ENCODE measurements at regions not wholly inside any gene's neighbourhood (a gene's known extent, or its start where the extent isn't known, plus 50 kb on each side); places are given as distances from the start of the nearest gene placed in this dataset.

- H3K4me1 Mint-ChIP-seq = no peaks in the 10 kb centered on the region
- ChIA-PET POLR2A (ENCODE audit: partially characterized antibody) (no interaction called here), CTCF (ENCODE audit: partially characterized antibody) (no interaction called here)
- Histone ChIP-seq H3K27me3 (ENCODE audit: insufficient read depth, low read length) (no peaks in the 10 kb centered on the region), H3K4me1 (ENCODE audit: insufficient read depth, low read length) (no peaks in the 10 kb centered on the region), H3K36me3 (ENCODE audit: insufficient read depth, low read length) (no peaks in the 10 kb centered on the region), H3K27ac (ENCODE audit: low read depth, low read length) (no peak overlapping the region), H3K9me3 (ENCODE audit: control insufficient read depth in 1 of 2, low read length in 2 of 2) (no peaks in the 10 kb centered on the region), H3K4me3 (ENCODE audit: low read length in 2 of 2) (no peak overlapping the region)
- DNase-seq = no peak
- no peaks in the 10 kb centered on the region for H3K36me3 Mint-ChIP-seq
- no peak overlapping the region for H3K27ac Mint-ChIP-seq
- intact Hi-C loops (cut with micrococcal nuclease) = no loop called here
- peaks cover 0 to 5% (median 0%) of the 10 kb centered on the region in 8 donors for H3K9me3 Mint-ChIP-seq
- H3K27me3 Mint-ChIP-seq = no peaks in the 10 kb centered on the region
- H3K4me3 Mint-ChIP-seq = no peak overlapping the region
Measured at GRCh38 chr3:159667261-159667660, 321.4 kb upstream of the IL12A start.

- no peak for DNase-seq
- H3K4me1 Mint-ChIP-seq = no peaks in the 10 kb centered on the region
- CTCF ChIA-PET (ENCODE audit: partially characterized antibody) = no interaction called here
- Histone ChIP-seq H3K4me3 (ENCODE audit: low read length in 2 of 2) (no peak overlapping the region), H3K4me1 (ENCODE audit: insufficient read depth, low read length) (no peaks in the 10 kb centered on the region), H3K9me3 (ENCODE audit: control insufficient read depth in 1 of 2, low read length in 2 of 2) (no peaks in the 10 kb centered on the region), H3K27me3 (ENCODE audit: insufficient read depth, low read length) (no peaks in the 10 kb centered on the region), H3K36me3 (ENCODE audit: insufficient read depth, low read length) (no peaks in the 10 kb centered on the region), H3K27ac (ENCODE audit: low read depth, low read length) (no peak overlapping the region)
- no peaks in the 10 kb centered on the region for H3K36me3 Mint-ChIP-seq
- POLR2A ChIA-PET (ENCODE audit: partially characterized antibody) = no interaction called here
- no peak overlapping the region for H3K27ac Mint-ChIP-seq
- intact Hi-C loops (cut with micrococcal nuclease) = no loop called here
- no peaks in the 10 kb centered on the region for H3K27me3 Mint-ChIP-seq
- H3K4me3 Mint-ChIP-seq = no peak overlapping the region
- H3K9me3 Mint-ChIP-seq = peaks cover 0 to 4% (median 0%) of the 10 kb centered on the region in 8 donors
Measured at GRCh38 chr3:159668461-159668860, 320.2 kb upstream of the IL12A start.

- CTCF ChIA-PET (ENCODE audit: partially characterized antibody) = no interaction called here
- Histone ChIP-seq H3K4me3 (ENCODE audit: low read length in 2 of 2) (no peak overlapping the region), H3K36me3 (ENCODE audit: insufficient read depth, low read length) (no peaks in the 10 kb centered on the region), H3K27ac (ENCODE audit: low read depth, low read length) (no peak overlapping the region), H3K27me3 (ENCODE audit: insufficient read depth, low read length) (no peaks in the 10 kb centered on the region), H3K9me3 (ENCODE audit: control insufficient read depth in 1 of 2, low read length in 2 of 2) (no peaks in the 10 kb centered on the region), H3K4me1 (ENCODE audit: insufficient read depth, low read length) (no peaks in the 10 kb centered on the region)
- no peak for DNase-seq
- H3K4me3 Mint-ChIP-seq = no peak overlapping the region
- no peaks in the 10 kb centered on the region for H3K27me3 Mint-ChIP-seq
- H3K27ac Mint-ChIP-seq = no peak overlapping the region
- POLR2A ChIA-PET (ENCODE audit: partially characterized antibody) = no interaction called here
- intact Hi-C loops (cut with micrococcal nuclease) = no loop called here
- no peaks in the 10 kb centered on the region for H3K36me3 Mint-ChIP-seq
- no peaks in the 10 kb centered on the region for H3K4me1 Mint-ChIP-seq
- peaks cover 0 to 4% (median 0%) of the 10 kb centered on the region in 8 donors for H3K9me3 Mint-ChIP-seq
Measured at GRCh38 chr3:159668990-159669476, 319.6 kb upstream of the IL12A start.

- no peak overlapping the region for H3K4me3 Mint-ChIP-seq
- no peaks in the 10 kb centered on the region for H3K4me1 Mint-ChIP-seq
- no peaks in the 10 kb centered on the region for H3K27me3 Mint-ChIP-seq
- Histone ChIP-seq H3K27me3 (ENCODE audit: insufficient read depth, low read length) (no peaks in the 10 kb centered on the region), H3K27ac (ENCODE audit: low read depth, low read length) (no peak overlapping the region), H3K9me3 (ENCODE audit: control insufficient read depth in 1 of 2, low read length in 2 of 2) (no peaks in the 10 kb centered on the region), H3K4me3 (ENCODE audit: low read length in 2 of 2) (no peak overlapping the region), H3K36me3 (ENCODE audit: insufficient read depth, low read length) (no peaks in the 10 kb centered on the region), H3K4me1 (ENCODE audit: insufficient read depth, low read length) (no peaks in the 10 kb centered on the region)
- intact Hi-C loops (cut with micrococcal nuclease) = no loop called here
- no peak for DNase-seq
- H3K9me3 Mint-ChIP-seq = peaks cover 0 to 4% (median 0%) of the 10 kb centered on the region in 8 donors
- ChIA-PET POLR2A (ENCODE audit: partially characterized antibody) (no interaction called here), CTCF (ENCODE audit: partially characterized antibody) (no interaction called here)
- no peak overlapping the region for H3K27ac Mint-ChIP-seq
- no peaks in the 10 kb centered on the region for H3K36me3 Mint-ChIP-seq
Measured at GRCh38 chr3:159669766-159670165, 318.9 kb upstream of the IL12A start.

- Mint-ChIP-seq H3K27me3 (peaks cover 0 to 2% of the 10 kb centered on the region in 2 donors), H3K36me3 (no peaks in the 10 kb centered on the region), H3K4me1 (no peaks in the 10 kb centered on the region), H3K4me3 (no peak overlapping the region), H3K9me3 (peaks cover 0 to 3% (median 0%) of the 10 kb centered on the region in 8 donors), H3K27ac (no peak overlapping the region)
- intact Hi-C loops (cut with micrococcal nuclease) = no loop called here
- no peak overlapping the region for H3K4me3 ChIP-seq (ENCODE audit: low read length in 2 of 2)
- no peak for DNase-seq
- no peak overlapping the region for H3K27ac ChIP-seq (ENCODE audit: low read depth, low read length)
- CTCF ChIA-PET (ENCODE audit: partially characterized antibody) = no interaction called here
- no peaks in the 10 kb centered on the region for H3K4me1 ChIP-seq (ENCODE audit: insufficient read depth, low read length)
- POLR2A ChIA-PET (ENCODE audit: partially characterized antibody) = no interaction called here
- H3K9me3 ChIP-seq (ENCODE audit: control insufficient read depth in 1 of 2, low read length in 2 of 2) = no peaks in the 10 kb centered on the region
- H3K27me3 ChIP-seq (ENCODE audit: insufficient read depth, low read length) = no peaks in the 10 kb centered on the region
- no peaks in the 10 kb centered on the region for H3K36me3 ChIP-seq (ENCODE audit: insufficient read depth, low read length)
Measured at GRCh38 chr3:159672728-159673688, 315.6 kb upstream of the IL12A start.

GRCh38 chr3:159674583-159674982, 314.1 kb upstream of the IL12A start:
- H3K4me1 ChIP-seq (ENCODE audit: insufficient read depth, low read length) = no peaks in the 10 kb centered on the region
- no peaks in the 10 kb centered on the region for H3K27me3 ChIP-seq (ENCODE audit: insufficient read depth, low read length)
- peaks cover 0 to 2% of the 10 kb centered on the region in 2 donors for H3K27me3 Mint-ChIP-seq
- H3K27ac Mint-ChIP-seq = no peak overlapping the region
- H3K4me3 Mint-ChIP-seq = no peak overlapping the region
- H3K4me1 Mint-ChIP-seq = no peaks in the 10 kb centered on the region
- no peak for DNase-seq
- intact Hi-C loops (cut with micrococcal nuclease) = no loop called here
- H3K4me3 ChIP-seq (ENCODE audit: low read length in 2 of 2) = no peak overlapping the region
- no peaks in the 10 kb centered on the region for H3K36me3 Mint-ChIP-seq
- no peaks in the 10 kb centered on the region for H3K9me3 ChIP-seq (ENCODE audit: control insufficient read depth in 1 of 2, low read length in 2 of 2)
- H3K27ac ChIP-seq (ENCODE audit: low read depth, low read length) = no peak overlapping the region
- ChIA-PET POLR2A (ENCODE audit: partially characterized antibody) (no interaction called here), CTCF (ENCODE audit: partially characterized antibody) (no interaction called here)
- peaks cover 0 to 3% (median 0%) of the 10 kb centered on the region in 8 donors for H3K9me3 Mint-ChIP-seq
- no peaks in the 10 kb centered on the region for H3K36me3 ChIP-seq (ENCODE audit: insufficient read depth, low read length)

- Histone ChIP-seq H3K4me1 (ENCODE audit: insufficient read depth, low read length) (no peaks in the 10 kb centered on the region), H3K36me3 (ENCODE audit: insufficient read depth, low read length) (no peaks in the 10 kb centered on the region), H3K4me3 (ENCODE audit: low read length in 2 of 2) (no peak overlapping the region), H3K27ac (ENCODE audit: low read depth, low read length) (no peak overlapping the region), H3K9me3 (ENCODE audit: control insufficient read depth in 1 of 2, low read length in 2 of 2) (no peaks in the 10 kb centered on the region), H3K27me3 (ENCODE audit: insufficient read depth, low read length) (no peaks in the 10 kb centered on the region)
- CTCF ChIA-PET (ENCODE audit: partially characterized antibody) = no interaction called here
- no peak overlapping the region for H3K4me3 Mint-ChIP-seq
- no peak for DNase-seq
- H3K27me3 Mint-ChIP-seq = peaks cover 0 to 2% of the 10 kb centered on the region in 2 donors
- POLR2A ChIA-PET (ENCODE audit: partially characterized antibody) = no interaction called here
- H3K9me3 Mint-ChIP-seq = peaks cover 0 to 4% (median 0%) of the 10 kb centered on the region in 8 donors
- H3K4me1 Mint-ChIP-seq = no peaks in the 10 kb centered on the region
- H3K27ac Mint-ChIP-seq = no peak overlapping the region
- no peaks in the 10 kb centered on the region for H3K36me3 Mint-ChIP-seq
- intact Hi-C loops (cut with micrococcal nuclease) = no loop called here
Measured at GRCh38 chr3:159675285-159675684, 313.4 kb upstream of the IL12A start.

Measured in CD4-positive, alpha-beta memory T cell (primary cell).